H1 (cell line): ENCODE measurements at regions not wholly inside any gene's neighbourhood (a gene's known extent, or its start where the extent isn't known, plus 50 kb on each side); places are given as distances from the start of the nearest gene placed in this dataset.
A peak's percentile ranks its signal among the peaks of the same experiment; 100 is the strongest.

ENCODE experiments used
- CTCF ChIA-PET: fragments of 300-600 bp; sonication (Branson Sonifier 250); formaldehyde crosslinking; loops from one replicate; lab custom pipeline; 2021; ENCODE audit not compliant: partially characterized antibody; lab: Charles Lee
- POLR2A ChIA-PET: fragments of 300-600 bp; sonication (Branson Sonifier 250); formaldehyde crosslinking; loops from one replicate; lab custom pipeline; 2021; ENCODE audit warnings: inconsistent platforms; ENCODE audit not compliant: partially characterized antibody; lab: Charles Lee
- DNase-seq, 2 experiments: peaks; one replicate each; pipeline versions ENCODE4 v3.0.0 to v3.0.0-alpha.2; 2010 to 2022; ENCODE audit warnings: low spot score in 2 of 2, low read depth in 1 of 2, mixed read lengths in 1 of 2
- FAIRE-seq: peaks from 2 replicates; lab custom pipeline; 2011; peaks lifted over from hg19 to GRCh38; lab: Jason Lieb, UNC
- H2AFZ ChIP-seq: 2 replicates; pipeline ENCODE4 v1.8.1; 2012; ENCODE audit warnings: low read length, inconsistent platforms
- H2AK5ac ChIP-seq: 2 replicates; pipeline ENCODE4 v1.6.1; 2013; ENCODE audit warnings: low read depth, low read length
- H2BK120ac ChIP-seq: replicated peaks from 2 replicates; pipeline ENCODE3; 2013; ENCODE audit warnings: low read depth, low read length, inconsistent platforms
- H2BK12ac ChIP-seq: 2 replicates; pipeline ENCODE4 v1.6.1; 2013; ENCODE audit warnings: low read depth, low read length
- H2BK15ac ChIP-seq: 2 replicates; pipeline ENCODE4 v1.6.1; 2013; ENCODE audit warnings: low read length
- H2BK20ac ChIP-seq: 2 replicates; pipeline ENCODE4 v1.6.1; 2013; ENCODE audit warnings: low read length
- H2BK5ac ChIP-seq: 2 replicates; pipeline ENCODE4 v1.6.1; 2013; ENCODE audit warnings: low read depth, low read length
- H3K14ac ChIP-seq: 2 replicates; pipeline ENCODE4 v1.6.1; 2013; ENCODE audit warnings: inconsistent platforms; ENCODE audit not compliant: insufficient read length
- H3K18ac ChIP-seq: 2 replicates; pipeline ENCODE4 v1.6.1; 2013; ENCODE audit warnings: low read length; ENCODE audit errors: extremely low read depth
- H3K23ac ChIP-seq: 2 replicates; pipeline ENCODE4 v1.6.1; 2013; ENCODE audit warnings: inconsistent platforms; ENCODE audit not compliant: insufficient read length
- H3K23me2 ChIP-seq: 2 replicates; pipeline ENCODE4 v1.6.1; 2013; ENCODE audit warnings: low read depth, low read length
- H3K27ac ChIP-seq: 2 replicates; pipeline ENCODE4 v1.6.1; 2011; ENCODE audit warnings: low read depth, low read length, inconsistent platforms
- H3K27me3 ChIP-seq, 4 experiments: replicated peaks in 1 of 4; 1 replicate in 1 of 4; 2 replicates in 3 of 4; pipeline versions ENCODE4 v1.6.1 to v1.8.1; 2011 to 2013; ENCODE audit warnings: low read length in 3 of 4, mild to moderate bottlenecking in 3 of 4, inconsistent platforms in 2 of 4, mixed read lengths in 2 of 4, moderate library complexity in 1 of 4; ENCODE audit not compliant: control insufficient read depth in 3 of 4, insufficient read depth in 3 of 4; ENCODE audit errors: extremely low read depth in 1 of 4
- H3K36me3 ChIP-seq, 4 experiments: 2 replicates each; pipeline versions ENCODE4 v1.6.1 to v1.8.1; 2011 to 2013; ENCODE audit warnings: mild to moderate bottlenecking in 4 of 4, low read length in 3 of 4, moderate library complexity in 2 of 4, control low read depth in 1 of 4, inconsistent platforms in 1 of 4; ENCODE audit not compliant: insufficient read depth in 4 of 4, control insufficient read depth in 2 of 4
- H3K4ac ChIP-seq: replicated peaks from 2 replicates; pipeline ENCODE3; 2013; ENCODE audit warnings: low read length, low read depth, mixed read lengths, inconsistent platforms; ENCODE audit not compliant: insufficient read length
- H3K4me1 ChIP-seq, 4 experiments: replicated peaks in 1 of 4; 1 replicate in 1 of 4; 2 replicates in 3 of 4; pipeline versions ENCODE4 v1.6.1 to v1.8.1; 2011 to 2013; ENCODE audit warnings: low read length in 3 of 4, inconsistent platforms in 2 of 4, mixed read lengths in 1 of 4; ENCODE audit not compliant: insufficient read depth in 4 of 4, control insufficient read depth in 3 of 4
- H3K4me2 ChIP-seq, 2 experiments: 2 replicates each; pipeline versions ENCODE4 v1.6.1 to v1.8.1; 2011 to 2013; ENCODE audit warnings: low read depth in 2 of 2, low read length in 2 of 2, control low read depth in 1 of 2, inconsistent platforms in 1 of 2, mild to moderate bottlenecking in 1 of 2; ENCODE audit not compliant: insufficient read depth in 1 of 2
- H3K4me3 ChIP-seq, 4 experiments: fragments of 200-600, 300-600 bp in 1 of 4; sonication (generic), shearing (Covaris generic), sonication (Bioruptor Twin) in 1 of 4; 2 replicates each; pipeline versions ENCODE4 v1.5.1 to v1.8.1; 2011 to 2016; ENCODE audit warnings: low read length in 4 of 4, low read depth in 3 of 4, control low read depth in 2 of 4, inconsistent platforms in 2 of 4, mild to moderate bottlenecking in 2 of 4, mixed read lengths in 1 of 4, moderate library complexity in 1 of 4; ENCODE audit not compliant: insufficient read depth in 2 of 4; ENCODE audit errors: extremely low read depth in 1 of 4
- H3K56ac ChIP-seq: replicated peaks from 2 replicates; pipeline ENCODE3; 2013; ENCODE audit warnings: low read depth, mild to moderate bottlenecking, mixed read lengths, low read length, inconsistent platforms; ENCODE audit not compliant: insufficient read length
- H3K79me1 ChIP-seq: 2 replicates; pipeline ENCODE4 v1.6.1; 2013; ENCODE audit warnings: low read depth, low read length, control low read depth
- H3K79me2 ChIP-seq, 2 experiments: 2 replicates each; pipeline versions ENCODE4 v1.6.1 to v1.8.1; 2012 to 2013; ENCODE audit warnings: low read length in 2 of 2, mild to moderate bottlenecking in 2 of 2, inconsistent platforms in 1 of 2; ENCODE audit not compliant: insufficient read depth in 2 of 2, control insufficient read depth in 1 of 2
- H3K9ac ChIP-seq, 4 experiments: replicated peaks in 1 of 4; 1 replicate in 1 of 4; 2 replicates in 3 of 4; pipeline versions ENCODE4 v1.6.1 to v1.8.1; 2011 to 2013; ENCODE audit warnings: low read depth in 3 of 4, low read length in 3 of 4, control low read depth in 2 of 4, mild to moderate bottlenecking in 2 of 4, moderate library complexity in 2 of 4, inconsistent platforms in 1 of 4; ENCODE audit errors: extremely low read depth in 1 of 4
- H3K9me3 ChIP-seq, 2 experiments: 2 replicates each; pipeline versions ENCODE4 v1.6.1 to v1.8.1; 2012 to 2013; ENCODE audit warnings: mild to moderate bottlenecking in 2 of 2, moderate library complexity in 2 of 2, control low read depth in 1 of 2, inconsistent platforms in 1 of 2, low read depth in 1 of 2, low read length in 1 of 2, mixed read lengths in 1 of 2; ENCODE audit not compliant: insufficient read depth in 2 of 2
- H4K20me1 ChIP-seq, 2 experiments: replicated peaks in 1 of 2; 2 replicates each; pipeline versions ENCODE3 to v1.8.1; 2011 to 2013; ENCODE audit warnings: inconsistent platforms in 2 of 2, low read length in 2 of 2, mild to moderate bottlenecking in 1 of 2; ENCODE audit not compliant: insufficient read depth in 2 of 2, control insufficient read depth in 1 of 2
- H4K5ac ChIP-seq: 2 replicates; pipeline ENCODE4 v1.6.1; 2013; ENCODE audit warnings: low read length, low read depth, mixed read lengths, inconsistent platforms; ENCODE audit not compliant: insufficient read length
- H4K8ac ChIP-seq: 2 replicates; pipeline ENCODE4 v1.8.0; 2013; ENCODE audit warnings: mild to moderate bottlenecking, moderate library complexity, low read length, inconsistent platforms; ENCODE audit not compliant: insufficient read depth; ENCODE audit errors: extremely low read depth
- H4K91ac ChIP-seq: replicated peaks from 2 replicates; pipeline ENCODE3; 2013; ENCODE audit warnings: low read length, mixed read lengths, inconsistent platforms; ENCODE audit not compliant: insufficient read length
- BCL11A ChIP-seq, 2 experiments: IDR thresholded peaks; one replicate each; pipeline ENCODE4 v1.6.1; 2011; ENCODE audit warnings: low read depth in 2 of 2, low read length in 2 of 2, mild to moderate bottlenecking in 2 of 2
- CBX8 ChIP-seq: fragments of 300-800, 300-1000 bp; sonication (generic); IDR thresholded peaks from 2 replicates; pipeline ENCODE4 v1.7.1; 2016; ENCODE audit warnings: low read depth, low read length, borderline replicate concordance
- NRF1 ChIP-seq: IDR thresholded peaks from 2 replicates; pipeline ENCODE4 v1.6.1; 2011; ENCODE audit warnings: mild to moderate bottlenecking, low read depth, low read length, improper control_type of control experiment
- WGBS, 2 experiments: shearing (Covaris generic) in 1 of 2; methylation state at CpG; one replicate each; pipeline versions ENCODE4 v1.1.6 to v1.1.7; 2013 to 2015; ENCODE audit warnings: low lambda C conversion rate in 2 of 2, mixed read lengths in 2 of 2, inconsistent platforms in 1 of 2, low coverage in 1 of 2, missing lambda C conversion rate in 1 of 2; ENCODE audit not compliant: insufficient replicate concordance in 2 of 2, insufficient coverage in 1 of 2, insufficient read length in 1 of 2; ENCODE audit errors: extremely low coverage in 1 of 2, missing lambda C conversion rate in 1 of 2; 5-methylcytosine and 5-hydroxymethylcytosine counted together
- TF ChIP-seq, protein P1 (sequence below): IDR thresholded peaks from 2 replicates; pipeline ENCODE4 v1.6.1; 2011; ENCODE audit warnings: low read depth, mild to moderate bottlenecking, low read length; ENCODE audit not compliant: insufficient read depth

DNA sequence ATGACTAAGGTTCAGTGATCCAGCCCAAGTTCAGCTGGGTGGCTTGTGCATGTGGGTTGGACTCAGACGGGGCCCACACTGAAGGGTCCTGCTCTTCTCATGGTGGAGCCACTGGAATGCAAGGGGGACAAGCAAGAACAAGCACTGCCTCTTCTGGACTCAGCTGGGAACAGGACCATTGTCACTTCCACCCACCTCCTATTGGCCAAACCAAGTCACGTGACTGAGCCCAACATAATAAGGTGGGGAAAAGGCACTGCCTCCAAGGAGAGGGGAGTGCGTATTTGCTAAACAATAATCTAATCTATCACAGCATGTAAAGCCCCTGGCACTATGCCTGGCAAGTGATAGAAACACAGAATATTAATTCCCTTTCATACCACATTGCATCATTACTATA, 87.1 kb downstream of the CHST1 start:
- Histone ChIP-seq H2BK12ac (no peak overlapping the region), H3K14ac (no peak overlapping the region), H4K5ac (no peak overlapping the region), H3K18ac (no peak overlapping the region), H3K4me3 (peak overlapping the region in 1 of 4 experiments; percentile 16; a peak in 1 of 8 replicates), H3K4me1 (peaks cover 0 to 11% (median 7%) of the 10 kb centered on the region in 4 experiments), H2AK5ac (no peak overlapping the region), H3K9me3 (no peaks in the 10 kb centered on the region), H3K23me2 (no peaks in the 10 kb centered on the region), H3K9ac (no peak overlapping the region), H3K4ac (no peak overlapping the region), H2AFZ (no peak overlapping the region), H4K8ac (no peak overlapping the region), H4K20me1 (no peaks in the 10 kb centered on the region), H2BK20ac (no peak overlapping the region), H4K91ac (no peak overlapping the region), H3K27me3 (no peaks in the 10 kb centered on the region; a peak in 1 of 7 replicates), H3K79me1 (no peaks in the 10 kb centered on the region), H2BK120ac (no peak overlapping the region), H3K36me3 (no peaks in the 10 kb centered on the region), H3K27ac (no peak overlapping the region), H3K56ac (no peak overlapping the region), H3K23ac (no peak overlapping the region), H3K79me2 (no peaks in the 10 kb centered on the region), H3K4me2 (peak overlapping the region in 1 of 2 experiments; percentile 33; a peak in 1 of 4 replicates), H2BK15ac (no peak overlapping the region), H2BK5ac (no peak overlapping the region)
- CTCF ChIA-PET: interaction anchor here (0.9 to 2.3 kb wide), 9 partner anchors 10 to 207 kb away, joined by 3 to 9 read pairs (median 3); no protein-coding TSS in a partner anchor
- DNase-seq (no peak), FAIRE-seq (peak; percentile 32)
- POLR2A ChIA-PET: interaction anchor here (1.4 kb wide), 1 partner anchor 13 kb away, joined by 3 read pairs; no protein-coding TSS in a partner anchor
- 88% methylated on average over 3 of the region's 3 CpGs; no CpG with 5 or more reads in 1 of the 2 experiments for WGBS, 2 experiments
- TF ChIP-seq CBX8: no peak
- TF ChIP-seq, protein P1, sequence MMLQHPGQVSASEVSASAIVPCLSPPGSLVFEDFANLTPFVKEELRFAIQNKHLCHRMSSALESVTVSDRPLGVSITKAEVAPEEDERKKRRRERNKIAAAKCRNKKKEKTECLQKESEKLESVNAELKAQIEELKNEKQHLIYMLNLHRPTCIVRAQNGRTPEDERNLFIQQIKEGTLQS: no peak
- TF ChIP-seq NRF1: no peak
- no peak for TF ChIP-seq BCL11A (IDR thresholded peaks at IDR 0.05; ENCODE audit: low read depth in 2 of 2, low read length in 2 of 2)
